ENCODE measurements at regions not wholly inside any gene's neighbourhood (a gene's known extent, or its start where the extent isn't known, plus 50 kb on each side); places are given as distances from the start of the nearest gene placed in this dataset.

DNA sequence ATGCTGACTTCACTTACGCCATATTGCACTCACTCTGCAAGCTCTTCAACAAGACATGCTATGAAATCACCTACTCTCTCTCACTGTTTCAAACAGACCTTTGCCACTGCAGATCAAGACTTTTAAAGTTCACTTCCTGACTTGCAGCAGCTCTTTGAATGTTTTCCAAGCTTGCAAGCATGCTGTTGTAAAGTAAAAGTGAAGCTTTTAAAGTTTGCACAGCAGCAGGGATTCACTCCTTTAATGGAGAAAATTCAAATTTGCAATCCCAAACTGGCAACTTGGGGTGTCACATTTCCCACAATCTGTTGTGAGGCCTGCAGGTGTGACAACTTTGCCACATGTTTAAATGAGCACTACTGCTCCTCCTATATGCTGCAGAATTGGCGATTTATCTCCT lies 270.9 kb downstream of the ALX1 start:
- DNase-seq (ENCODE audit: low read depth), result no peak
- no peak overlapping the region for H3K4me3 ChIP-seq (ENCODE audit: low read depth, low read length)
- no peak for TF ChIP-seq CTCF (IDR thresholded peaks at IDR 0.05; ENCODE audit: low read depth, low read length)
- TF ChIP-seq POLR2A (IDR thresholded peaks at IDR 0.05; ENCODE audit: extremely low read depth, insufficient read length), result no peak

- no peak for DNase-seq (ENCODE audit: low read depth)
- TF ChIP-seq POLR2A (IDR thresholded peaks at IDR 0.05; ENCODE audit: extremely low read depth, insufficient read length) (no peak), CTCF (IDR thresholded peaks at IDR 0.05; ENCODE audit: low read depth, low read length) (no peak), MYC (IDR thresholded peaks at IDR 0.05; ENCODE audit: low read depth, low read length) (no peak)
- TF ChIP-seq, protein P1, sequence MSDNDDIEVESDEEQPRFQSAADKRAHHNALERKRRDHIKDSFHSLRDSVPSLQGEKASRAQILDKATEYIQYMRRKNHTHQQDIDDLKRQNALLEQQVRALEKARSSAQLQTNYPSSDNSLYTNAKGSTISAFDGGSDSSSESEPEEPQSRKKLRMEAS (IDR thresholded peaks at IDR 0.05; ENCODE audit: low read depth, low read length), result no peak
- H3K4me3 ChIP-seq (ENCODE audit: low read depth, low read length), result no peak overlapping the region
Measured at GRCh38 chr12:85552461-85552860, 272.4 kb downstream of the ALX1 start.

DNA sequence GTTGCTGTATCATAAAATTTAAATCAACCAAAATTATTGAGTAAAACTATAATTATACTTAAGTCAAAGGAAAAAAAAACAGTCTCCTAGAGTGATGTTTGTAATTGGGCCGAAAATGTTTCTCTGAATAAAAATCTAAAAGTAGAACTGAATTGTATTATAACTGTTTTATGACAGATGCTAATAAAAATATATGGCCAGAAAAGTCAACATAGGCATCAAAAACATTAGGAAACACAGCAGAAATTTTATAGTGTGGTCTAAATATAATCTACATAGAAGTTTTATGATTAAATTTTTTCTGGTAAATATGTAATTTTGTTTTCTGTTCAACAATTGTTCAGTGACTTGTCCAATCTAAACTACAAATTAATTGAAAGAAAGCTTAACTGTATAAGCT lies 277.8 kb downstream of the ALX1 start:
- no peak for TF ChIP-seq POLR2A (IDR thresholded peaks at IDR 0.05; ENCODE audit: extremely low read depth, insufficient read length)
- TF ChIP-seq, protein P1 (IDR thresholded peaks at IDR 0.05; ENCODE audit: low read depth, low read length), result no peak
- TF ChIP-seq MYC (IDR thresholded peaks at IDR 0.05; ENCODE audit: low read depth, low read length), result no peak
- no peak for TF ChIP-seq CTCF (IDR thresholded peaks at IDR 0.05; ENCODE audit: low read depth, low read length)
- H3K4me3 ChIP-seq (ENCODE audit: low read depth, low read length), result no peak overlapping the region
- DNase-seq (ENCODE audit: low read depth), result no peak

DNA sequence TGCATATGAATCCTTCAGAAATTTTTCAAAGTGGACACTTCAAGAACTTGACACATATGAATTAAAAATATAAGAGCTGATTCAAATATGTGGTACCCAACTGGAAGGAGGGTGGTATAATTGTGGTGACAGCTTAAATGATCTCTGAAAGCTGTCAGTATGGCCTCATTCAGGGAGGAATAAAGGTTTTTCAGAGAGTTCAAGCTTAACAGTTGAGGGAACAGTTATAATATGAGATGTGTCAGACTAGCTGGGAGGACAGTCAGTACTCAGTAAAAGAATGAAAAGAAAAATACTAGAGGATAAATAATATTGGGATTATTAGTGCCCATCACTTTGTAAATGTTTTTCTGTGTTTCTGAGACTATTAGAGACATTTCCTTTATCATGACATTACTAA lies 277.5 kb downstream of the RASSF9 start:
- no peak for DNase-seq (ENCODE audit: low read depth)
- no peak overlapping the region for H3K4me3 ChIP-seq (ENCODE audit: low read depth, low read length)
- no peak for TF ChIP-seq POLR2A (IDR thresholded peaks at IDR 0.05; ENCODE audit: extremely low read depth, insufficient read length)

DNA sequence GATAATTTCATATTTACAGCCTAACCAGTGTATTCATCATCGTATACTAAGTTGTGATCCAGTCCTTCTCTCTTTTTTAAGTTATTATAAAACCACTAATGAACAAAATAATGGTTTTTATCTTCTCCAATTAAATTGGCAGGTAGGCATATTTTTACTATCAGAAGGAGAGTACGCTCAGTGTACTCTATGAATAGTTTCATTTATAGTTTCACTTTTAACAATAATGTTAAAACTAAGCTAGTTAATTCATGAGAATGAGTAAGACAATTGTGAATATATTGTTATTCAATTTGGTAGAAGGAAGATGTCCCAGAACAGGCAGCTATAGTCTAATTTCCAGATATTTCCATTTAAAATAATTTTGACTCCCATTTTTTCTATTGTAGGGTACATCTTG lies 277.1 kb downstream of the RASSF9 start:
- no peak for DNase-seq (ENCODE audit: low read depth)
- no peak overlapping the region for H3K4me3 ChIP-seq (ENCODE audit: low read depth, low read length)
- TF ChIP-seq CTCF (IDR thresholded peaks at IDR 0.05; ENCODE audit: low read depth, low read length), result no peak
- TF ChIP-seq POLR2A (IDR thresholded peaks at IDR 0.05; ENCODE audit: extremely low read depth, insufficient read length), result no peak

DNA sequence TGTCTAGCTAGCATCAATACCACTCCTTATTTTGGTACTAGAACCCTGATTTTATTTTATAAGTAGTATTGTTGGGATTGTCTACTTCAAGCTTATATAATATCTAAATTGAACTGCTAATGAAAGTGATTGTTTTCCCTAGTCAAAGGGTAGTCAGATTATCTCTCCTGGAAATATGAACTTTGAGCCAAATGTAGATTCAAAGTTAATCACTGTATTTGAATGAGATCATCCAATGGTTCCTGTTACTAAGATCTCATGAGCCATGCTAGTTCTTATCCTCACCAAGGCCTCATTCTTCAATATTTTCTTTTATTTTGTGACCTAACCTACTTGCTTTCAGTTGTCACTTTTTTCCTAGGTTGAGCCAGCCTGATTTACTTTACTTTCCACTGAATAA lies 276.7 kb downstream of the RASSF9 start:
- TF ChIP-seq, protein P1 (IDR thresholded peaks at IDR 0.05; ENCODE audit: low read depth, low read length), result no peak
- no peak for TF ChIP-seq MYC (IDR thresholded peaks at IDR 0.05; ENCODE audit: low read depth, low read length)
- TF ChIP-seq CTCF (IDR thresholded peaks at IDR 0.05; ENCODE audit: low read depth, low read length), result no peak
- no peak for TF ChIP-seq POLR2A (IDR thresholded peaks at IDR 0.05; ENCODE audit: extremely low read depth, insufficient read length)
- DNase-seq (ENCODE audit: low read depth), result no peak
- H3K4me3 ChIP-seq (ENCODE audit: low read depth, low read length), result no peak overlapping the region

- TF ChIP-seq, protein P1 (IDR thresholded peaks at IDR 0.05; ENCODE audit: low read depth, low read length), result no peak
- TF ChIP-seq POLR2A (IDR thresholded peaks at IDR 0.05; ENCODE audit: extremely low read depth, insufficient read length) (no peak), MYC (IDR thresholded peaks at IDR 0.05; ENCODE audit: low read depth, low read length) (no peak), CTCF (IDR thresholded peaks at IDR 0.05; ENCODE audit: low read depth, low read length) (no peak)
- no peak overlapping the region for H3K4me3 ChIP-seq (ENCODE audit: low read depth, low read length)
- DNase-seq (ENCODE audit: low read depth), result no peak
Measured at GRCh38 chr12:85562765-85563164, 273.4 kb downstream of the RASSF9 start.
